GM12892 (cell line): ENCODE measurements at regions not wholly inside any gene's neighbourhood (a gene's known extent, or its start where the extent isn't known, plus 50 kb on each side); places are given as distances from the start of the nearest gene placed in this dataset.

Experiments
- POLR2A ChIP-seq: IDR thresholded peaks from 2 replicates; pipeline ENCODE4 v1.6.1; 2011; ENCODE audit warnings: low read depth, low read length, control low read depth
- POLR2AphosphoS5 ChIP-seq: IDR thresholded peaks from 2 replicates; pipeline ENCODE4 v1.6.1; 2011; ENCODE audit warnings: low read depth, low read length, control low read depth

DNA sequence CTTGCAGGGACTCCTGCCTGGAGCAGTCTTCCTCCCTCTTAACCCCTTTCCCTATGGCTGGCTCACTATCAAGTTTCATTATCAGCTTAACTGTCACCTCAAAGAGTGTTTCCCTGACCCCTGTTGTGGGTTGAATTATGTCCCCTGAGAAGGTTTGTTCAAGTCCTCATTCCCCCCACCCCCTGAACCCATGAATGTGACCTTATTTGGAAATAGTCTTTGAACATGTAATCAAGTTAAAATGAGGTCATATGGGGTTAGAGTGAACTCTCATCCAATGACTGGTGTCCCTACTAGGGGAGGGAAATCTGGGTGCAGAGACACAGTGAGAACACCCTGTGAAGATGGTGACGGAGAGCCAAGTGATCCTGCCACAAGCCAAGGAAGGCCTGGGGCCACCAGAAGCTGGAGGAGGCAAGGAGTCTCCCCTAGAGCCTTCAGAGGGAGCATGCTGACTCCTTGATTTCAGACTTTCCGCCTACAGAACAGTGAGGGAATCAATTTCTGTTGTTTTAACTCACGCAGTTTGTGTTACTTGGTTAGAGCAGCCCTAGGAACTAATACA, 165.2 kb upstream of the TOP1 start:
- TF ChIP-seq POLR2A, result no peak
- TF ChIP-seq POLR2AphosphoS5, result no peak
